HepG2 (cell line): ENCODE measurements at regions not wholly inside any gene's neighbourhood (a gene's known extent, or its start where the extent isn't known, plus 50 kb on each side); places are given as distances from the start of the nearest gene placed in this dataset.

Experiments used
- ATF6 ChIP-seq: sonication (generic); formaldehyde crosslinking; conservative IDR thresholded peaks from 2 replicates; pipeline ENCODE4 v1.4.0; 2020; ENCODE audit warnings: missing genetic modification reagents
- EP300 ChIP-seq, 3 experiments: sonication (generic) in 1 of 3; formaldehyde crosslinking in 1 of 3; IDR thresholded peaks; 2 replicates each; pipeline versions ENCODE4 v1.5.1 to v1.6.1; 2011 to 2020; ENCODE audit warnings: low read depth in 2 of 3, low read length in 2 of 3, borderline replicate concordance in 1 of 3, improper control_type of control experiment in 1 of 3, mild to moderate bottlenecking in 1 of 3, missing genetic modification reagents in 1 of 3, moderate library complexity in 1 of 3
- EZH2 ChIP-seq: conservative IDR thresholded peaks from 2 replicates; pipeline ENCODE4 v1.6.1; 2012; ENCODE audit warnings: mild to moderate bottlenecking, low read depth, low read length, moderate library complexity
- MAFF ChIP-seq: IDR thresholded peaks from 2 replicates; pipeline ENCODE4 v1.6.1; 2011; ENCODE audit warnings: low read depth, low read length, improper control_type of control experiment
- MYC ChIP-seq: sonication (generic); formaldehyde crosslinking; IDR thresholded peaks from 2 replicates; pipeline ENCODE4 v1.9.0; 2021; ENCODE audit warnings: missing genetic modification reagents, borderline replicate concordance
- POGK ChIP-seq: sonication (generic); formaldehyde crosslinking; conservative IDR thresholded peaks from 2 replicates; pipeline ENCODE4 v1.8.0; 2022; ENCODE audit warnings: mild to moderate bottlenecking, moderate library complexity, missing genetic modification reagents
- ZFP1 ChIP-seq: IDR thresholded peaks from 2 replicates; pipeline ENCODE4 v1.6.1; 2016

GRCh38 chr2:136179602-136179975, 61.6 kb upstream of the CXCR4 start:
- TF ChIP-seq ATF6 (CRISPR knock-in tag) = no peak
- no peak for TF ChIP-seq EZH2
- TF ChIP-seq ZFP1 (CRISPR knock-in tag) = no peak
- TF ChIP-seq MAFF = no peak
- TF ChIP-seq MYC (CRISPR knock-in tag) = no peak
- no peak for TF ChIP-seq EP300 (IDR thresholded peaks at IDR 0.05; ENCODE audit: low read depth in 2 of 2, low read length in 2 of 2)
- TF ChIP-seq EP300 (CRISPR knock-in tag; IDR thresholded peaks at IDR 0.05; ENCODE audit: borderline replicate concordance) = no peak
- TF ChIP-seq POGK (CRISPR knock-in tag) = no peak
